NCI-H526 treated with DMSO at 0.1 percent for 48 hours (cell line): ENCODE measurements at regions not wholly inside any gene's neighbourhood (a gene's known extent, or its start where the extent isn't known, plus 50 kb on each side); places are given as distances from the start of the nearest gene placed in this dataset.
"Not testable (repeated sequence)": the region's sequence is repeated elsewhere in the genome, so short reads cannot be mapped to it uniquely, and the experiment has no call there.

Source experiments
- DNase-seq: peaks from one replicate; lab custom pipeline; 2025; lab: John Stamatoyannopoulos, UW

DNA sequence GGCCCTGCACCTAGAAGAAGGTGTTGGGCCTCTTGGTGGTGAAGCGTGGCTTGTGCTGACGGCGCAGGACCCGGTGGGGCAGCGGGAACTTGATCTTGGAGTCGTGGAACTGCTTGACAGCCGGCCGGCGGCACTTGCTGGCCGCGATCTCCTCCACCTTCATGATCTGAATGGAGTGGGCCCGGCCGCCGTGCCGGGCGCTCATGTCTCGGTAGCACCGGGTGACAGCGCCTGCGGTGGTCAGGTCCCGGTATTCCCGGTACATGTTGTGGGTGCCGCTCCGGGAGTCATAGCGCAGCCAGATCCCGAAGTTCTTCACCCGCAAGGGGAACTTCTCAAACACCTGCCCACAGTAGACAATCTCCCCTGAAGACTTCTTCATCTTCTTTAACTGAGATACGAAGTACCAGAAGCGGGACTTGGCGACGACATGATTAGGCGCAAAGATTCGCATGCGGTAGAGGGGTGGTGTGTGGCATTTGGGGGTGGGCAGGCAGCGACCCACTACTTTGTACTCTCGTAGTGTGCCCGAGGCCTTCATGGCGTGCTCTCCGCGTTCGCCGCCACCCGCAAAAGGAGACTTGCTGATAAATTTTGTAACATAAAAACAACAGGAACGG lies 92.1 kb upstream of the MSH6 start:
- not testable (repeated sequence) for DNase-seq

- no peak for DNase-seq
Observed at GRCh38 chr2:47690132-47690531, 92.8 kb upstream of the MSH6 start.

DNA sequence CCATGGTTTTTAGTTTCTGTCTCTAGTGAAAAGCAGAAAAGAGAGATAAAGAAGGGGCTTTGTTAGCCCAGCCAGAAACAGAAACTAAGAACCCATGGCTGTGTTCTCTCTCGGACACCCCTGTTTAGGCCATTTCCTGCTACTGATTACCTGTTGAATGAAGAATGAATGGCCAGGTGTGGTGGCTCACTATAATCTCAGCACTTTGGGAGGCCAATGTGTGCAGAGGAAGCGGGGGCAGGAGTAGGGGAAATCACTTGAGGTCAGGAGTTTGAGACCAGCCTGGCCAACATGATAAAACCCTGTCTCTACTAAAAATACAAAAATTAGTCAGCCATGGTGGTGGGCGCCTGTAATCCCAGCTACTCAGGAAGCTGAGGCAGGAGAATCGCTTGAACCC lies 93.8 kb upstream of the MSH6 start:
- not testable (repeated sequence) for DNase-seq

GRCh38 chr2:47688561-47688960 lies 94.4 kb upstream of the MSH6 start:
- no peak for DNase-seq

GRCh38 chr2:47687856-47688255 lies 95.1 kb upstream of the MSH6 start:
- DNase-seq, result no peak

- no peak for DNase-seq
Observed at GRCh38 chr2:47686018-47686417, 96.9 kb upstream of the MSH6 start.

DNA sequence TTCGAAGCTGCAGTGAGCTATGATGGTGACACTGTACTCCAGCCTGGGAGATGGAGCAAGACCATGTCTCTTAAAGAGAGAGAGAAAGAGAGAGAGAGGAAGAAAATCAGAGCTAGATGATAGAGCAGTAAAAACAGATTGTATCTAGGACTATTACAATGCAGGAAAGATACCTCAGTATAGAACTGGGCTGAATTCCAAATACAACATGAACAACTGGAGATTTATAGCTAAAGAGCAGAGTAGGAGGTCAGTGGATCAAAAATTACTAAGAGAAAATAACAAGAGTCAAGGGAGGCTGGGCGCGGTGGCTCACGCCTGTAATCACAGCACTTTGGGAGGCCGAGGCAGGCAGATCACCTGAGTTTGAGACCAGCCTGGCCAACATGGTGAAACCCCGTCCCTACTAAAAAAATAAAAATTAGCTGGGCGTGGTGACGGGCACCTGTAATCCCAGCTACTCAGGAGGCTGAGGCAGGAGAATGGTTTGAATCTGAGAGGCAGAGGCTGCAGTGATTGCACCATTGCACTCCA lies 100.7 kb upstream of the MSH6 start:
- DNase-seq, result no peak

DNA sequence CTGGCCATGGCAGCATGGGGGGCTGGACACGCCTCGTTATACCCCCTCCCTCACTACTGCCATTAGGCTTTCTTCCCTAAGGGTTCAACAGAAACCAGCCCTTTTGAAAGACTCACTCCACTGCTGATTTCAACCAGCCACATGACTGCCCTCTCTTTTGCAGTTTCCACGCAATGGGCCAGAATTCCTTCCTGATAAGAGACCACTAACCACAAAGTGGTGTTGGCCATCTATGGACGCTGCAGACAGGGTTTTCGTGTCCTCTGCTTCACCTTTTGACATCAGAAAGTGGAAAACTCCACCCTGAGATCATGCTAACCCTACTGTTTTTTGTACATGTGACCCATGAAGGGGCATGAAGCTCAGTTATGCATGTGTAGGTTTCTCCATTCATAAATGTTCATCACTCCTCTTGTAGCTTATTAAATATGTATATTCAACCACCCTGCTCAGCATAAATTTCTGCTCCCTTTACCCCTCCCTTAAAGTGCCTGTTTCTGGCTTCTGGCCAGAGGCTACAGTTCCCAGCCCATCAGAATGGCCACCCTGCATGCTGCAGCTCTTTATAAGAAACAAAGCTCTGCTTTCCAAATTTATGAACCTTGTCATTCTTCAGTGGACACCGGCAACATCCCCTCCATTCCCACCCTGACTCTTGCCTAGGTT lies 105.6 kb upstream of the KCNK12 start:
- no peak for DNase-seq

- DNase-seq, result no peak
Observed at GRCh38 chr2:47675196-47675825, 104.5 kb upstream of the KCNK12 start.

- no peak for DNase-seq
Observed at GRCh38 chr2:47666332-47666731, 95.5 kb upstream of the KCNK12 start.

- DNase-seq, result no peak
Observed at GRCh38 chr2:47664817-47665216, 94.0 kb upstream of the KCNK12 start.

DNA sequence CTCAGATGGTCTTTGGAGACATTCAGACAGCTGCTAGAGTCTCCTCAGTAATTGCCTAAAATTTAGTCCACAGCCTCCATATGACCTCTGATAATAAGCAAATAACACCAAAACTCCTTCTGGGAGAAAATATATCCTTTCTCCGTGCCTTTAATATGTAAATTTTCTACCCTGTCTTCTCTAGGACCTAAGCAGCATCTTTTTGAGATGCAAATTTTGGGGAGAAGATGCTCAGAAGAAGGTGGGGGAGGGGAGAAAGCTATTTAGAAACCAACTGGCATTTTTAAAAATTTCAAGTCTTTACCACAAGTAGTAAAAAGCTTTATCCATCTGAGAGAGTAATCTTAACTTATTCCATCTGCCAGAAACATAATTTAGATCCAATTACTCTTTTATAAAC lies 91.8 kb upstream of the KCNK12 start:
- DNase-seq, result no peak

GRCh38 chr2:47661310-47661709 lies 90.5 kb upstream of the KCNK12 start:
- DNase-seq, result no peak

DNA sequence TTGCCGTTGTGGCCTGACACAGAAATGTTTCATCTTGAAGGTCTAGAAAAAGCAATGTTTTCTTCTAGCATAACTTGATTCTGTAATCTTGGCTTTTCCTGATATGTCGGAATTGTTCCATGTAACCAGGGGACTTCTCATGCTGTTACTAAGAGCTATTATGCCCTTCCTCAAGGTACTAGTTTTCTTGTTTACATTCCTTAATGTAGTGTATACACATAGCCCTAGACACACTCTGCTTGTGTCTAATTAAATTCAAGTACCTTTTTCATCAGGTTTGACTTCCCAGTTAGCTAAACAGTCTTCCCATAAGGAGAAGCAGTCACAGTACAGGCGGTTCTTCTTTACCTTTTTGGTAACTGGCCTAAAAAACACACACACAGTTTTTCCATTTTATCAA lies 89.4 kb upstream of the KCNK12 start:
- no peak for DNase-seq

DNA sequence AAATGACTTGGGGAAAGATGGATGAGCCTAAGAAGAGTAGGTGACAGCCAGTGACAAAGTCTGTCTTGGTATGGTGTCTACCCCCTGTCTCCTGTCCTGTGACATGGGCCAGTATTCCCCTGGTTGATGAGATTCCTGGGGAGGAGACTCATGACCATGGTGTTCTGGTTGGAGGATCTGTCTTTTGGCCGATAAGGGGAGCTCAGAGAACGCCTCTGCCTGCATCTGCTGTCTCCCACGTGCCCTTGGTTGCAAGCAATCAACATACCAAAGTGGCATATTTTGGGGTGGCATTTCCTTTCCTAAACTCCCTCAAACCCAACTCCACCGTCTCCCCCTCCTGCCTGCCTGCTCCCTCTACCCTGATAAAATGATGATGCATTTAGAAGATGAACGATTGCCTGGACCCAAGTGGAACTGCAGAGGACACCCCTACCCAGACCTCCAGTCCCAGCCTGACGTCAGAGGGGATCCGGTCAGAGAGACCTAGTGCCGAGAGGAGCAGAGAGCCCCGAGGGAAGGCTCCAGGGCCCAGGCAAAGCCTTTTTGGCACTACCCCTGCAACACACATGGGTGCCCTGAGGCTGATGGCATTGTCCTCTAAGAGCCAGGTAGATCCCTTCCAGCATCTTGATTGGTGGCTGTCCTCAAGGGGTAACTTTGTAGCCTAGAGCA lies 88.0 kb upstream of the KCNK12 start:
- DNase-seq, result no peak

GRCh38 chr2:47657886-47658489 lies 87.2 kb upstream of the KCNK12 start:
- DNase-seq, result no peak

GRCh38 chr2:47656715-47657600 lies 86.2 kb upstream of the KCNK12 start:
- DNase-seq, result no peak

GRCh38 chr2:47655563-47655880 lies 84.7 kb upstream of the KCNK12 start:
- DNase-seq, result no peak

DNA sequence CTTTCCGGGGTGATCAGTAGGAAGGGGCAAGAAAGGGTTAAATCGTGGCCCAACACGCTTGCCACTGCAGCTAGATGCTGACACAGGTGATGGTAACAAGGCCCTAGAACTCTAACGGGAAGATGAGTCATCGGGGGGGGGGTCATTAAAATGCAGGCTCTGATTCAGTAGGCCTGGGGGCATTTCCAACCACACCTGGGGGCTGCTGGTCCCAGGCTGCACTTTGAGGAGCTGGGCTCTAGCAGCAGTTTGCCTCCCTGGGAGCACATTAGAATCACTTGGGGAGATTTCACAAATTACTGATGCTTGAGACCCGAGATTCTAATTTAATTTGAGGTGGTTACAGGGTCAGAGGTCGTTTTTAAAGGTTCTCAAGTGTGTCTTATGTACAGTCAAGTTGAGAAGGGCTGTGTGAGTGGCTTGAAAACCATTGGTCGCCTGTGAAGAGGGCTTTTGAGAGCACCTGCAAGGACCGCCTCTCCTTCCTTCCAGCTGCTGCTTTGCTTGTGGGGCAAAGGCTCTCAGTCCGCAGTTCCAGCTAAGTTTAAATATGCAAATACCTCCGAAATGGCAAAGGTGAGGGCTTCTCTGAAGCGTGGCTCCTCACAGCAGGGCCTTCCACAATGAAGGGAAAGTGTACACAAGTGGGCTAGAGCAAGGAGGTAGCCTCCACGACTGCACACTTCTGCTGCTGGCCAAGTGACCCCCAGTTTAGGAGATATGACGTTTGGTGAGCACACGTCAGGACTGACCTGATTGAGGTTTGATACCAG lies 84.2 kb upstream of the KCNK12 start:
- DNase-seq, result peak; percentile 85

DNA sequence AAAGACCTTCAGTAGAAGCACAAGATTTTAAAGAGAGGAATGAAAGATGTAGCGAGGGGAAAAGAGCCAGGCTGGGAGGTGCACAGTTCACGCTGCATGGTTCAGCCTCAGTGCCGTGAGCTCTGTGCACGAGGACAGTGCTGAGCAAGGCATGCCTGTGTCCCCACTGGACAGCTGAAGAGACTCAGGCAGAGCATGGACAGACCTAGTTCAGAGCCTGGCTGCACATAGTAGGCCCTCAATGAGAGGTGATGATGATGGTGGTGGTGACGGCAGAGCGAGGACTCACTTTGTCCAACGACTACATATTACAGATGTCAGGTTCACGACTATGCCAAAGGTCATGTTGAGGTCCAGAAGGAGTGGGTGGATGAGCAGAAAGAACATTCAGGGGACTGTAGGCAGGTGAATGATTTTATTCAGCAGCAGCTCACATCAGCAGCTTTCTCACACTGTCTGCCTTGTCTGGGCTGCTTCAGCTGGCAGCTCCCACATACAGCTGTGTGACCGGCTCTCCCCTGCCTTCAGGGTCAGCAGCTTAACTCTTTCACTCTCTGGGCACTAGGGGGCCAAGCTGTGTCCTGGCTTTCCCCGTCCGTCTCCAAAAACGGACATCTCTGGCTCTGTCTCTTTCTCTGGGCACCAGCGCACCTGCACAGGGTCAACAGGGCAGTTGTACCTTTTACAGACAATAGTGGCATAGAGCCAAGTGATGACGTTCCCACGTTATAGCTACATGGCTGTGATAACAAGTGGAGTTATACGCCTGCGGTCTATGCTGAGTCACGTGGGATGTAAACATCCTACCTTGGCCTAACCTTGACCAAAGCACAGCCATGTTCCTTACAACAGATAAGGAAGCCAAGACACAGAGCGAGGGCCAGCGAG lies 83.4 kb upstream of the KCNK12 start:
- DNase-seq, result peak; percentile 31
